ENCODE measurements at regions not wholly inside any gene's neighbourhood (a gene's known extent, or its start where the extent isn't known, plus 50 kb on each side); places are given as distances from the start of the nearest gene placed in this dataset.

GRCh38 chr20:51175724-51176123, 152.8 kb upstream of the KCNG1 start:
- TF ChIP-seq ZBTB40 (IDR thresholded peaks at IDR 0.05) (no peak), ZBTB40 (CRISPR knock-in tag; IDR thresholded peaks at IDR 0.05) (no peak), PBX2 (CRISPR knock-in tag; IDR thresholded peaks at IDR 0.05; ENCODE audit: low read depth) (no peak), PBX2 (tag; conservative IDR thresholded peaks at IDR 0.05; ENCODE audit: low read depth) (no peak)

Data from K562 (cell line).